HepG2 (cell line): ENCODE measurements at regions not wholly inside any gene's neighbourhood (a gene's known extent, or its start where the extent isn't known, plus 50 kb on each side); places are given as distances from the start of the nearest gene placed in this dataset.

ENCODE experiments used
- ATAC-seq: fragments of 200-7000 bp; cut with Tn5 transposase; 3 replicates; pipeline ENCODE4 v1.9.1; 2020; ENCODE audit warnings: mild to moderate bottlenecking, moderate library complexity
- BruUV-seq: library from RNA; stranded (reverse); fragments of 400-500 nt; replicated peaks from 2 replicates; lab custom pipeline; 2021; lab: Mats Ljungman, UMichigan
- CTCF ChIA-PET: fragments of 300-600 bp; formaldehyde crosslinking; extraction: SDS; loops from one replicate; lab custom pipeline; 2021; ENCODE audit warnings: low total read pairs, inconsistent platforms, low intra/inter-chr PET ratio; lab: Yijun Ruan, JAX
- POLR2A ChIA-PET: fragments of 350-600 bp; sonication (Branson Sonifier 250); formaldehyde crosslinking; loops from one replicate; lab custom pipeline; 2020; ENCODE audit warnings: antibody characterized with exemption, inconsistent platforms; lab: Yijun Ruan, JAX
- DNase-seq: peaks from one replicate; pipeline ENCODE4 v3.0.0-alpha.2; 2015; ENCODE audit warnings: low spot score
- FAIRE-seq: peaks from 3 replicates; lab custom pipeline; 2011; peaks lifted over from hg19 to GRCh38; lab: Jason Lieb, UNC
- H2AFZ ChIP-seq: one replicate; pipeline ENCODE4 v1.6.1; 2011; ENCODE audit warnings: low read length, inconsistent platforms
- H3K27ac ChIP-seq: fragments of 300-600 bp; 3 replicates; pipeline ENCODE4 v1.8.0; 2011; ENCODE audit warnings: mixed run types, mild to moderate bottlenecking, mixed read lengths, low read length, inconsistent platforms; ENCODE audit not compliant: insufficient read depth; ENCODE audit errors: extremely low read length
- H3K27me3 ChIP-seq, 2 experiments: fragments of 200-600 bp in 1 of 2; 2 replicates in 1 of 2; 3 replicates in 1 of 2; pipeline versions ENCODE4 v1.6.0 to v1.8.0; 2011; ENCODE audit warnings: low read length in 2 of 2, mild to moderate bottlenecking in 2 of 2, moderate library complexity in 2 of 2, inconsistent platforms in 1 of 2; ENCODE audit not compliant: insufficient read depth in 2 of 2, control insufficient read depth in 1 of 2
- H3K36me3 ChIP-seq, 2 experiments: fragments of 200-600 bp in 1 of 2; replicated peaks in 1 of 2; 2 replicates in 1 of 2; 3 replicates in 1 of 2; pipeline versions ENCODE4 v1.5.1 to v1.8.0; 2011; ENCODE audit warnings: low read length in 2 of 2, inconsistent platforms in 1 of 2; ENCODE audit not compliant: insufficient read depth in 2 of 2, control insufficient read depth in 1 of 2
- H3K4me1 ChIP-seq: 2 replicates; pipeline ENCODE4 v1.5.1; 2012; ENCODE audit warnings: low read length, inconsistent platforms; ENCODE audit not compliant: insufficient read depth
- H3K4me2 ChIP-seq: 2 replicates; pipeline ENCODE4 v1.6.0; 2011; ENCODE audit warnings: low read depth, low read length, inconsistent platforms
- H3K4me3 ChIP-seq, 3 experiments: fragments of 200-600 bp in 1 of 3; sonication (generic), shearing (Covaris generic) in 1 of 3; replicated peaks in 1 of 3; 2 replicates each; pipeline ENCODE4 v1.5.1; 2011 to 2016; ENCODE audit warnings: low read length in 3 of 3, inconsistent platforms in 2 of 3, low read depth in 2 of 3, mild to moderate bottlenecking in 2 of 3, control low read depth in 1 of 3, mixed read lengths in 1 of 3; ENCODE audit not compliant: insufficient read depth in 1 of 3
- H3K79me2 ChIP-seq: one replicate; pipeline ENCODE4 v1.6.1; 2011; ENCODE audit warnings: low read length, inconsistent platforms; ENCODE audit not compliant: insufficient read depth
- H3K9ac ChIP-seq: 2 replicates; pipeline ENCODE4 v1.6.0; 2011; ENCODE audit warnings: mild to moderate bottlenecking, low read depth, low read length, inconsistent platforms; ENCODE audit not compliant: insufficient read depth
- H3K9me3 ChIP-seq: 2 replicates; pipeline ENCODE4 v1.5.1; 2012; ENCODE audit warnings: mild to moderate bottlenecking, low read length
- H4K20me1 ChIP-seq: 2 replicates; pipeline ENCODE4 v1.6.0; 2011; ENCODE audit warnings: inconsistent platforms, mild to moderate bottlenecking, low read length, moderate library complexity; ENCODE audit not compliant: insufficient read depth
- ARHGAP35 ChIP-seq: sonication (generic); formaldehyde crosslinking; IDR thresholded peaks from 2 replicates; pipeline ENCODE4 v1.9.0; 2022; ENCODE audit warnings: mild to moderate bottlenecking, inconsistent platforms, moderate library complexity, missing genetic modification reagents, borderline replicate concordance
- KDM5B ChIP-seq: sonication (generic); formaldehyde crosslinking; IDR thresholded peaks from 2 replicates; pipeline ENCODE4 v1.4.0; 2020; ENCODE audit warnings: missing genetic modification reagents, mild to moderate bottlenecking, borderline replicate concordance
- ZBTB39 ChIP-seq: sonication (generic); formaldehyde crosslinking; IDR thresholded peaks from 2 replicates; pipeline ENCODE4 v1.5.0; 2020; ENCODE audit warnings: missing genetic modification reagents
- ZNF317 ChIP-seq: sonication (generic); formaldehyde crosslinking; IDR thresholded peaks from 2 replicates; pipeline ENCODE4 v1.5.0; 2020; ENCODE audit warnings: mild to moderate bottlenecking, missing genetic modification reagents
- ZNF556 ChIP-seq: sonication (generic); formaldehyde crosslinking; IDR thresholded peaks from 2 replicates; pipeline ENCODE4 v1.4.0; 2020; ENCODE audit warnings: mild to moderate bottlenecking, missing genetic modification reagents, borderline replicate concordance
- ZNF687 ChIP-seq: sonication (generic); formaldehyde crosslinking; IDR thresholded peaks from 2 replicates; pipeline ENCODE4 v1.5.1; 2020; ENCODE audit warnings: mild to moderate bottlenecking, missing genetic modification reagents, moderate library complexity
- WGBS: methylation state at CpG from one replicate; pipeline ENCODE4 v1.1.6; 2017; ENCODE audit warnings: low lambda C conversion rate; 5-methylcytosine and 5-hydroxymethylcytosine counted together
- in situ Hi-C: cut with HindIII; loops from 2 replicates; pipeline ENCODE4 v1.10.0; 2017; ENCODE audit warnings: low pct_unique_long_range_greater_than_20kb; ENCODE audit not compliant: extremely low pct_ligation_motif_present
- intact Hi-C: fragments of 100-400 bp; cut with micrococcal nuclease; formaldehyde crosslinking; loops from one replicate; pipeline ENCODE4 v1.10.0; 2022; ENCODE audit not compliant: unreplicated experiment

GRCh38 chr17:77085926-77086432 is 54.8 kb upstream of the SEC14L1 start:
- CTCF ChIA-PET, result interaction anchor here (2.4 to 5.8 kb wide), 3 partner anchors 122 to 161 kb away, joined by 17 to 73 read pairs (median 18); no protein-coding TSS in a partner anchor
- POLR2A ChIA-PET, result no interaction called here
- no peaks in the 10 kb centered on the region; a peak in 1 of 5 replicates for H3K27me3 ChIP-seq
- ATAC-seq (no peak; the same call in 2 of the 3 replicates), FAIRE-seq (no peak), DNase-seq (no peak)
- no peaks in the 10 kb centered on the region for H4K20me1 ChIP-seq
- in situ Hi-C loops (loop anchor here (5.0 kb wide), 1 partner anchor 161 kb away; no protein-coding TSS in a partner anchor), intact Hi-C loops (loop anchor here (1.0 kb wide), 2 partner anchors 122 to 161 kb away; no protein-coding TSS in a partner anchor)
- no peak for TF ChIP-seq ARHGAP35 (CRISPR knock-in tag)
- 0 out of 2 replicates have a peak, but pooled peaks have one; percentile 11 for TF ChIP-seq ZNF556 (CRISPR knock-in tag)
- TF ChIP-seq KDM5B (CRISPR knock-in tag), result peak; percentile 18; the same call in 1 of the 2 replicates
- TF ChIP-seq ZNF687, result peak; percentile 49; the same call in 1 of the 2 replicates
- no peak for TF ChIP-seq ZBTB39
- TF ChIP-seq ZNF317 (CRISPR knock-in tag), result no peak
- no peak overlapping the region for H2AFZ ChIP-seq
- peaks cover 16% of the 10 kb centered on the region for H3K79me2 ChIP-seq
- H3K27ac ChIP-seq, result no peak overlapping the region
- WGBS, result 47% methylated on average over 8 of the region's 8 CpGs
- H3K9ac ChIP-seq, result no peak overlapping the region
- peak overlapping the region; percentile 72 for H3K4me2 ChIP-seq
- no TSS peak for BruUV-seq
- peaks cover 0 to 6% of the 10 kb centered on the region in 2 experiments; a peak in 3 of 5 replicates for H3K36me3 ChIP-seq
- H3K4me1 ChIP-seq, result peaks cover 41% of the 10 kb centered on the region
- H3K4me3 ChIP-seq, result no peak overlapping the region
- no peaks in the 10 kb centered on the region for H3K9me3 ChIP-seq
